Lower lobe of right lung (tissue), 2 donors: ENCODE measurements at regions not wholly inside any gene's neighbourhood (a gene's known extent, or its start where the extent isn't known, plus 50 kb on each side); places are given as distances from the start of the nearest gene placed in this dataset.

ENCODE experiments used
- ATAC-seq, 2 donors: fragments of 200-7000 bp; cut with Tn5 transposase; one replicate each; pipeline ENCODE4 v1.9.1; 2020 to 2022; ENCODE audit warnings: mild to moderate bottlenecking in 2 of 2, moderate library complexity in 2 of 2
- DNase-seq: peaks from one replicate; pipeline ENCODE4 v3.0.0-alpha.2; 2020
- H3K27ac ChIP-seq: fragments of 200-600 bp; one replicate; pipeline ENCODE4 v1.8.0; 2022
- H3K27me3 ChIP-seq: fragments of 200-600 bp; one replicate; pipeline ENCODE4 v1.8.0; 2022; ENCODE audit warnings: low read depth
- H3K36me3 ChIP-seq: fragments of 200-600 bp; one replicate; pipeline ENCODE4 v1.8.0; 2022; ENCODE audit warnings: mild to moderate bottlenecking
- H3K4me1 ChIP-seq: fragments of 200-600 bp; one replicate; pipeline ENCODE4 v1.8.0; 2022
- H3K4me3 ChIP-seq: fragments of 200-600 bp; one replicate; pipeline ENCODE4 v1.8.0; 2022; ENCODE audit warnings: mild to moderate bottlenecking
- H3K9me3 ChIP-seq: fragments of 200-600 bp; one replicate; pipeline ENCODE4 v1.8.0; 2022
- intact Hi-C: fragments of 100-400 bp; cut with DNase I; formaldehyde crosslinking; loops from one replicate; pipeline ENCODE4 v1.11.0; 2022
- TF ChIP-seq, protein P1 (sequence below): fragments of 200-600 bp; IDR thresholded peaks from one replicate; pipeline ENCODE4 v1.8.0; 2022; ENCODE audit warnings: antibody characterized with exemption, mild to moderate bottlenecking
- donor health status: DM: no; HTN: yes; CAD: no; lungs with severe emphysema.

DNA sequence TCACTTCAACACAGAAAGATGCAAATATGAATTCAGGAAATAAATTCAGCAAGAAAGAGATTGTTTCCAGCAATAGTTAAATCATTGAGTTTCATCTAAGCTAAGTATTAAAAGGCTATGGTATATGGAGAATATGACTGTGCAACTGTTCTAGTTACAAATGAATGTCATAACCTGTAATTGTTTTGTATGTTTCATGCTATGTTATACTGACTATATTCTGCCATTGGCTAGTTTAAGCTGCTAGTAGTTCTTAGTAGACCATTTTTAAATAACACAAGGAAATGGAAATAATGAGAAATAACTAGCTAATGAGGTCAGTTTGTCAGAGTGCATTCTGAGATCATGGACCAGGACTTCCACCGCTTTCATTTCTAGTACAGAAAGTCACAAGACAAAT lies 1154.9 kb upstream of the TMEFF2 start:
- DNase-seq, result no peak
- Histone ChIP-seq H3K4me1 (no peaks in the 10 kb centered on the region), H3K27me3 (no peaks in the 10 kb centered on the region), H3K36me3 (no peaks in the 10 kb centered on the region), H3K9me3 (no peaks in the 10 kb centered on the region), H3K4me3 (no peak overlapping the region), H3K27ac (no peak overlapping the region)
- TF ChIP-seq, protein P1, sequence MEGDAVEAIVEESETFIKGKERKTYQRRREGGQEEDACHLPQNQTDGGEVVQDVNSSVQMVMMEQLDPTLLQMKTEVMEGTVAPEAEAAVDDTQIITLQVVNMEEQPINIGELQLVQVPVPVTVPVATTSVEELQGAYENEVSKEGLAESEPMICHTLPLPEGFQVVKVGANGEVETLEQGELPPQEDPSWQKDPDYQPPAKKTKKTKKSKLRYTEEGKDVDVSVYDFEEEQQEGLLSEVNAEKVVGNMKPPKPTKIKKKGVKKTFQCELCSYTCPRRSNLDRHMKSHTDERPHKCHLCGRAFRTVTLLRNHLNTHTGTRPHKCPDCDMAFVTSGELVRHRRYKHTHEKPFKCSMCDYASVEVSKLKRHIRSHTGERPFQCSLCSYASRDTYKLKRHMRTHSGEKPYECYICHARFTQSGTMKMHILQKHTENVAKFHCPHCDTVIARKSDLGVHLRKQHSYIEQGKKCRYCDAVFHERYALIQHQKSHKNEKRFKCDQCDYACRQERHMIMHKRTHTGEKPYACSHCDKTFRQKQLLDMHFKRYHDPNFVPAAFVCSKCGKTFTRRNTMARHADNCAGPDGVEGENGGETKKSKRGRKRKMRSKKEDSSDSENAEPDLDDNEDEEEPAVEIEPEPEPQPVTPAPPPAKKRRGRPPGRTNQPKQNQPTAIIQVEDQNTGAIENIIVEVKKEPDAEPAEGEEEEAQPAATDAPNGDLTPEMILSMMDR, result no peak
- intact Hi-C loops, result no loop called here
- ATAC-seq, result no peak

GRCh38 chr2:193348055-193348454 lies 1153.3 kb upstream of the TMEFF2 start:
- TF ChIP-seq, protein P1, result no peak
- Histone ChIP-seq H3K9me3 (no peaks in the 10 kb centered on the region), H3K27me3 (no peaks in the 10 kb centered on the region), H3K4me1 (no peaks in the 10 kb centered on the region), H3K27ac (no peak overlapping the region), H3K4me3 (peak overlapping the region; percentile 41), H3K36me3 (no peaks in the 10 kb centered on the region)
- no peak for DNase-seq
- ATAC-seq, result peak in 1 of 2 donors; percentile 12
- intact Hi-C loops, result no loop called here

DNA sequence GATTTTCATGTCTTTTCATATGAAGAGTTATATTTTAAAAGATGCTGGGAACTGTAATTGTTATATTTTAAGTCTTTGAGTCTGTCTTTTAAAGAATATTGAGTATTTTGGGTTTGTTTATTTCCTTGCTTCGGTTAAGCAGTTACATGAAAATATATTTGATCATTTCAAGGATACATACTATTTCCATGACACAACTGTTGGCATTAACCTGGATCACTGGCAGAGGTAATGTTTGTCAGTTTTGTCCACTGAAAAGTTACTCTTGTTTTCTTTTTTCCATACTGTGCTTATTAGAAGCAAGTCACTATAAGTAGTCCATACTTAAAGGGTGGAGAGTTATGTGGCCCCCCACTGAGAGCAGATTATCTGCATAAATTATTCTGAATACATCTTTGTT lies 1142.0 kb upstream of the TMEFF2 start:
- intact Hi-C loops, result no loop called here
- no peaks in the 10 kb centered on the region for H3K36me3 ChIP-seq
- TF ChIP-seq, protein P1, result no peak
- DNase-seq (no peak), ATAC-seq (no peak)
- no peak overlapping the region for H3K4me3 ChIP-seq
- H3K27ac ChIP-seq, result no peak overlapping the region
- no peaks in the 10 kb centered on the region for H3K27me3 ChIP-seq
- no peaks in the 10 kb centered on the region for H3K9me3 ChIP-seq
- no peaks in the 10 kb centered on the region for H3K4me1 ChIP-seq

GRCh38 chr2:193334401-193334800 lies 1139.7 kb upstream of the TMEFF2 start:
- DNase-seq, result no peak
- TF ChIP-seq, protein P1, result no peak

DNA sequence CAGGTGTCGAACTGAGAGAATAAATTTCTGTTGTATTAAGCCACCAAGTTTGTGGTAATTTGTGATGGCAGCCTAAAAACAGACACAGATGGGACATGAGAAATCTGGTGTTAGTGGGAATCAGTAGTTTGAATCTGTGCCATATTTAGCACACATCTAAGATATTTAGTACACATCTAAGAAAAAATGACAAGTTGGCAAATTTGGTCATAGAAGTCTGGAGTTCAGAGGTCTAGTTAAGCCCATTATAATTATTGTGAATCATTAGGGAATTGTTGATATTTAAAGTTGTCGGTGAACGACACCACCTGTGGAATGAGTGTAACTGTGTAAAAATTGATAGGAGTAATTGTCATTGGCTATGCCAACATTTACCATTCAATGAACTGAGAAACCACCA lies 1138.8 kb upstream of the TMEFF2 start:
- Histone ChIP-seq H3K9me3 (no peaks in the 10 kb centered on the region), H3K27me3 (no peaks in the 10 kb centered on the region), H3K36me3 (no peaks in the 10 kb centered on the region), H3K4me3 (no peak overlapping the region), H3K4me1 (no peaks in the 10 kb centered on the region), H3K27ac (no peak overlapping the region)
- intact Hi-C loops, result no loop called here
- ATAC-seq (no peak), DNase-seq (no peak)
- TF ChIP-seq, protein P1, result no peak

More at GRCh38 chr2:193334401-193334800, 1139.7 kb upstream of the TMEFF2 start:
- Histone ChIP-seq H3K36me3 (no peaks in the 10 kb centered on the region), H3K4me3 (no peak overlapping the region), H3K27ac (no peak overlapping the region), H3K27me3 (no peaks in the 10 kb centered on the region), H3K9me3 (no peaks in the 10 kb centered on the region), H3K4me1 (no peaks in the 10 kb centered on the region)
- no peak for ATAC-seq
- intact Hi-C loops, result no loop called here

- TF ChIP-seq, protein P1, result no peak
- no peak overlapping the region for H3K27ac ChIP-seq
- no peaks in the 10 kb centered on the region for H3K36me3 ChIP-seq
- H3K27me3 ChIP-seq, result no peaks in the 10 kb centered on the region
- intact Hi-C loops, result no loop called here
- no peaks in the 10 kb centered on the region for H3K4me1 ChIP-seq
- H3K4me3 ChIP-seq, result no peak overlapping the region
- ATAC-seq, result no peak
- no peak for DNase-seq
- H3K9me3 ChIP-seq, result no peaks in the 10 kb centered on the region
Observed at GRCh38 chr2:193332941-193333340, 1138.2 kb upstream of the TMEFF2 start.
